ENCODE measurements at regions not wholly inside any gene's neighbourhood (a gene's known extent, or its start where the extent isn't known, plus 50 kb on each side); places are given as distances from the start of the nearest gene placed in this dataset.

DNA sequence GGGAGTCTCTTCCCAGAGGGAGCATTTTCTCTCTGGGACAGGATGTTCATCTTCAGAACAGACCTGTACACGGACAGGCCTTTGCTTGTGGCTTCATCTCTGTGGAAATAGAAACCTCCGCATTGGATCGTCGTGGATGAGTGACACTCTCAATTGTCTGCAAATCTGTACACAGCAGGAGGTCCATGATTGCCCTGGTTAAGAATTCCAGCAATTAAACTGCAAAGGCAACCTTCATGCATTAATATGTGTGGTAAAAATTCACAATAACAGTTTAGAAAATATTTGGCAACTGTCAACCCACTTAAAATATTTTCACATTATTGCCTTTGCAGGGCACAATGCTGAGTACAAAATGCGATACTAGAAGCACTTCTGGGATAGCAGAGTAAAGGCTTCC lies 149.8 kb upstream of the SFSWAP start:
- Histone ChIP-seq H3K4me1 (replicated peaks in 1 of 4; ENCODE audit: control insufficient read depth in 3 of 4, insufficient read depth in 4 of 4, low read length in 3 of 4) (peaks cover 0 to 3% (median 0%) of the 10 kb centered on the region in 4 experiments; a peak in 1 of 7 replicates), H3K14ac (ENCODE audit: insufficient read length) (no peak overlapping the region), H3K4me2 (ENCODE audit: insufficient read depth in 1 of 2, low read depth in 2 of 2, low read length in 2 of 2) (no peak overlapping the region), H2BK20ac (ENCODE audit: low read length) (no peak overlapping the region), H2BK12ac (ENCODE audit: low read depth, low read length) (no peak overlapping the region), H4K91ac (replicated peaks; ENCODE audit: insufficient read length, low read length) (no peak overlapping the region), H2AK5ac (ENCODE audit: low read depth, low read length) (no peak overlapping the region), H3K9ac (replicated peaks in 1 of 4; ENCODE audit: extremely low read depth in 1 of 4, low read depth in 3 of 4, low read length in 3 of 4) (no peak overlapping the region), H3K27me3 (replicated peaks in 1 of 4; ENCODE audit: control insufficient read depth in 3 of 4, extremely low read depth in 1 of 4, insufficient read depth in 3 of 4, low read length in 3 of 4) (no peaks in the 10 kb centered on the region; a peak in 1 of 7 replicates), H4K20me1 (replicated peaks in 1 of 2; ENCODE audit: control insufficient read depth in 1 of 2, insufficient read depth in 2 of 2, low read length in 2 of 2) (no peaks in the 10 kb centered on the region), H3K23ac (ENCODE audit: insufficient read length) (no peak overlapping the region), H2BK120ac (replicated peaks; ENCODE audit: low read depth, low read length) (no peak overlapping the region), H4K5ac (ENCODE audit: insufficient read length, low read depth, low read length) (no peak overlapping the region), H3K36me3 (ENCODE audit: control insufficient read depth in 2 of 4, insufficient read depth in 4 of 4, low read length in 3 of 4) (no peaks in the 10 kb centered on the region), H3K79me2 (ENCODE audit: control insufficient read depth in 1 of 2, insufficient read depth in 2 of 2, low read length in 2 of 2) (no peaks in the 10 kb centered on the region), H4K8ac (ENCODE audit: extremely low read depth, insufficient read depth, low read length) (no peak overlapping the region), H2BK5ac (ENCODE audit: low read depth, low read length) (no peak overlapping the region), H3K9me3 (ENCODE audit: insufficient read depth in 2 of 2, low read depth in 1 of 2, low read length in 1 of 2) (no peaks in the 10 kb centered on the region), H3K23me2 (ENCODE audit: low read depth, low read length) (no peaks in the 10 kb centered on the region), H3K4me3 (ENCODE audit: extremely low read depth in 1 of 4, insufficient read depth in 2 of 4, low read depth in 3 of 4, low read length in 4 of 4) (no peak overlapping the region), H2BK15ac (ENCODE audit: low read length) (no peak overlapping the region), H3K27ac (ENCODE audit: low read depth, low read length) (no peak overlapping the region), H3K18ac (ENCODE audit: extremely low read depth, low read length) (no peak overlapping the region), H3K4ac (replicated peaks; ENCODE audit: insufficient read length, low read depth, low read length) (no peak overlapping the region), H3K56ac (replicated peaks; ENCODE audit: insufficient read length, low read depth, low read length) (no peak overlapping the region), H3K79me1 (ENCODE audit: low read depth, low read length) (no peaks in the 10 kb centered on the region), H2AFZ (ENCODE audit: low read length) (no peak overlapping the region)
- ChIA-PET POLR2A (ENCODE audit: partially characterized antibody) (no interaction called here), CTCF (ENCODE audit: partially characterized antibody) (interaction anchor here (1.4 kb wide), 1 partner anchor 50 kb away, joined by 4 read pairs; no protein-coding TSS in a partner anchor)
- FAIRE-seq (no peak), DNase-seq (ENCODE audit: low read depth in 1 of 2, low spot score in 2 of 2) (no peak)
- WGBS, 2 experiments (ENCODE audit: extremely low coverage in 1 of 2, insufficient coverage in 1 of 2, insufficient read length in 1 of 2, insufficient replicate concordance in 2 of 2, low coverage in 1 of 2, low lambda C conversion rate in 2 of 2, missing lambda C conversion rate in 1 of 2) = 82% methylated on average over 5 of the region's 5 CpGs; no CpG with 5 or more reads in 1 of the 2 experiments
- TF ChIP-seq BCL11A (IDR thresholded peaks at IDR 0.05; ENCODE audit: low read depth in 2 of 2, low read length in 2 of 2) (no peak), CTBP2 (IDR thresholded peaks at IDR 0.05; ENCODE audit: borderline replicate concordance, insufficient read depth, insufficient read length, low read length) (no peak), TAF1 (IDR thresholded peaks at IDR 0.05; ENCODE audit: low read depth, low read length) (no peak), NANOG (IDR thresholded peaks at IDR 0.05; ENCODE audit: insufficient read depth, low read depth, low read length, poor library complexity, severe bottlenecking) (no peak), EP300 (IDR thresholded peaks at IDR 0.05; ENCODE audit: borderline replicate concordance in 1 of 2, low read depth in 2 of 2, low read length in 2 of 2) (no peak), CREB1 (IDR thresholded peaks at IDR 0.05) (no peak), RAD21 (IDR thresholded peaks at IDR 0.05 in 1 of 2, conservative IDR thresholded peaks at IDR 0.05 in 1 of 2; ENCODE audit: low read depth in 2 of 2, low read length in 2 of 2) (no peak), SP1 (IDR thresholded peaks at IDR 0.05; ENCODE audit: low read depth, low read length) (no peak), CHD1 (IDR thresholded peaks at IDR 0.05; ENCODE audit: low read depth, low read length) (no peak), CHD2 (IDR thresholded peaks at IDR 0.05; ENCODE audit: low read length) (no peak)
- TF ChIP-seq, protein P1, sequence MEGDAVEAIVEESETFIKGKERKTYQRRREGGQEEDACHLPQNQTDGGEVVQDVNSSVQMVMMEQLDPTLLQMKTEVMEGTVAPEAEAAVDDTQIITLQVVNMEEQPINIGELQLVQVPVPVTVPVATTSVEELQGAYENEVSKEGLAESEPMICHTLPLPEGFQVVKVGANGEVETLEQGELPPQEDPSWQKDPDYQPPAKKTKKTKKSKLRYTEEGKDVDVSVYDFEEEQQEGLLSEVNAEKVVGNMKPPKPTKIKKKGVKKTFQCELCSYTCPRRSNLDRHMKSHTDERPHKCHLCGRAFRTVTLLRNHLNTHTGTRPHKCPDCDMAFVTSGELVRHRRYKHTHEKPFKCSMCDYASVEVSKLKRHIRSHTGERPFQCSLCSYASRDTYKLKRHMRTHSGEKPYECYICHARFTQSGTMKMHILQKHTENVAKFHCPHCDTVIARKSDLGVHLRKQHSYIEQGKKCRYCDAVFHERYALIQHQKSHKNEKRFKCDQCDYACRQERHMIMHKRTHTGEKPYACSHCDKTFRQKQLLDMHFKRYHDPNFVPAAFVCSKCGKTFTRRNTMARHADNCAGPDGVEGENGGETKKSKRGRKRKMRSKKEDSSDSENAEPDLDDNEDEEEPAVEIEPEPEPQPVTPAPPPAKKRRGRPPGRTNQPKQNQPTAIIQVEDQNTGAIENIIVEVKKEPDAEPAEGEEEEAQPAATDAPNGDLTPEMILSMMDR (IDR thresholded peaks at IDR 0.05; ENCODE audit: control extremely low read depth in 1 of 3, insufficient read depth in 1 of 3, low read depth in 1 of 3, low read length in 3 of 3) = no peak

Measured in H1 (cell line).